Ovary (tissue), 7 donors: ENCODE measurements at regions not wholly inside any gene's neighbourhood (a gene's known extent, or its start where the extent isn't known, plus 50 kb on each side); places are given as distances from the start of the nearest gene placed in this dataset.

ENCODE experiments used
- DNase-seq, 5 donors: peaks; one replicate each; pipeline ENCODE4 v3.0.0-alpha.2; 2019 to 2020
- H3K27ac ChIP-seq, 2 donors: fragments of 200-600 bp; one replicate each; pipeline versions ENCODE4 v1.5.1 to v1.8.0; 2019 to 2022
- H3K27me3 ChIP-seq: fragments of 200-600 bp; one replicate; pipeline ENCODE4 v1.8.0; 2022
- H3K36me3 ChIP-seq: fragments of 200-600 bp; sonication (generic); one replicate; pipeline ENCODE4 v1.5.1; 2019
- H3K4me1 ChIP-seq: one replicate; pipeline ENCODE4 v1.8.1; 2013; ENCODE audit warnings: mild to moderate bottlenecking, moderate library complexity; ENCODE audit not compliant: insufficient read depth
- H3K4me3 ChIP-seq: fragments of 200-600 bp; sonication (generic); one replicate; pipeline ENCODE4 v1.5.1; 2017
- H3K9me3 ChIP-seq, 2 donors: fragments of 200-600 bp in 1 of 2; sonication (generic) in 1 of 2; one replicate each; pipeline versions ENCODE4 v1.5.1 to v1.8.1; 2013 to 2019; ENCODE audit warnings: mild to moderate bottlenecking in 1 of 2, moderate library complexity in 1 of 2
- CTCF ChIP-seq, 3 donors: fragments of 450-650 bp in 2 of 3; fragments of 200-600 bp in 1 of 3; IDR thresholded peaks; one replicate each; pipeline versions ENCODE4 v1.5.1 to v1.8.0; 2016 to 2022; ENCODE audit warnings: antibody characterized with exemption in 3 of 3, mild to moderate bottlenecking in 1 of 3
- EP300 ChIP-seq: sonication (generic); formaldehyde crosslinking; IDR thresholded peaks from one replicate; pipeline ENCODE4 v1.6.1; 2017; ENCODE audit warnings: antibody characterized with exemption
- POLR2A ChIP-seq: fragments of 450-650 bp; IDR thresholded peaks from one replicate; pipeline ENCODE4 v1.6.1; 2017; ENCODE audit warnings: antibody characterized with exemption, mild to moderate bottlenecking, moderate library complexity
- WGBS, 3 donors: extraction: QIAGEN DNeasy Blood & Tissue Kit in 1 of 3; methylation state at CpG; one replicate each; pipeline versions ENCODE4 v1.1.5 to v1.1.7; 2013 to 2017; 5-methylcytosine and 5-hydroxymethylcytosine counted together
- intact Hi-C, 4 donors: fragments of 100-400 bp; cut with DNase I; formaldehyde crosslinking; loops; one replicate each; pipeline versions ENCODE4 v1.11.0 to v1.15.1; 2022 to 2023
- donor health status: DM: no; HTN: no; CAD: no; lungs with moderate emphysema.
- donor health status: DM: no; HTN: no; CAD: no.
- donor health status: Bipolar disorder and iron deficiency.
- donor health status: DM: no; HTN: no; CAD: no.
- donor health status: DM: yes; HTN: yes; CAD: no.

GRCh38 chr16:7014756-7015155 is 317.9 kb upstream of the RBFOX1 start:
- H3K27me3 ChIP-seq = no peaks in the 10 kb centered on the region
- H3K4me1 ChIP-seq = no peaks in the 10 kb centered on the region
- DNase-seq = no peak
- 75 to 80% (median 77%) methylated on average over 6 of the region's 6 CpGs for WGBS, 3 donors
- no peak overlapping the region for H3K27ac ChIP-seq
- H3K9me3 ChIP-seq = no peaks in the 10 kb centered on the region
- TF ChIP-seq POLR2A = no peak
- no peak for TF ChIP-seq CTCF (IDR thresholded peaks at IDR 0.05)
- TF ChIP-seq EP300 = no peak
- intact Hi-C loops = loop anchor here in 1 of 4 donors (5.0 kb wide), 1 partner anchor 103 kb away; no protein-coding TSS in a partner anchor
- H3K36me3 ChIP-seq = no peaks in the 10 kb centered on the region
- H3K4me3 ChIP-seq = no peak overlapping the region

GRCh38 chr16:7013990-7014389 is 318.7 kb upstream of the RBFOX1 start:
- Histone ChIP-seq H3K36me3 (no peaks in the 10 kb centered on the region), H3K9me3 (no peaks in the 10 kb centered on the region), H3K4me1 (no peaks in the 10 kb centered on the region), H3K27me3 (no peaks in the 10 kb centered on the region), H3K4me3 (no peak overlapping the region), H3K27ac (no peak overlapping the region)
- no peak for DNase-seq
- TF ChIP-seq CTCF (IDR thresholded peaks at IDR 0.05) (no peak), POLR2A (no peak), EP300 (no peak)
- intact Hi-C loops = no loop called here
- WGBS, 3 donors = 35 to 57% (median 37%) methylated on average over 5 of the region's 5 CpGs

DNA sequence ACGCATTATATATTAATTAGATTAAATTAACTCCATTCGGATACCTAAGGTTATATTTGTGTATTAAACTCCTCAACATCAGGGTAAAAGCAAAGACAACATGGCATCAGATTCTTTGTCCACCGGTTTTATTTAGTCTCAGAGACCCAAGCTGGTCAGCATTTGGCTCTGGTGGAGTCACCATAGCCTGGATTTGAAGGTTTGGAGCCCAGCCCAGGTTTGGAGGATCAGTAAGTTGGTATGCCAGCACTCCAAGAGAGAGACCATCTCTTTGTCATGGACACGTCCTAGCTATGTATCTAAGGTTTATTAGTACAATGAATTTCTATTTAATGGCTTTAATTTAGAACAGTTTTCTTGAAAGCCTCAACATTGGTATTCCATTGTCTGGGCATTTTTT is 328.4 kb upstream of the RBFOX1 start:
- no peaks in the 10 kb centered on the region for H3K4me1 ChIP-seq
- WGBS, 3 donors = 69 to 82% (median 72%) methylated on average over 4 of the region's 4 CpGs
- no peak overlapping the region for H3K4me3 ChIP-seq
- H3K36me3 ChIP-seq = no peaks in the 10 kb centered on the region
- no peaks in the 10 kb centered on the region for H3K9me3 ChIP-seq
- no peaks in the 10 kb centered on the region for H3K27me3 ChIP-seq
- DNase-seq = no peak
- no peak for TF ChIP-seq CTCF (IDR thresholded peaks at IDR 0.05)
- intact Hi-C loops = no loop called here
- no peak overlapping the region for H3K27ac ChIP-seq

DNA sequence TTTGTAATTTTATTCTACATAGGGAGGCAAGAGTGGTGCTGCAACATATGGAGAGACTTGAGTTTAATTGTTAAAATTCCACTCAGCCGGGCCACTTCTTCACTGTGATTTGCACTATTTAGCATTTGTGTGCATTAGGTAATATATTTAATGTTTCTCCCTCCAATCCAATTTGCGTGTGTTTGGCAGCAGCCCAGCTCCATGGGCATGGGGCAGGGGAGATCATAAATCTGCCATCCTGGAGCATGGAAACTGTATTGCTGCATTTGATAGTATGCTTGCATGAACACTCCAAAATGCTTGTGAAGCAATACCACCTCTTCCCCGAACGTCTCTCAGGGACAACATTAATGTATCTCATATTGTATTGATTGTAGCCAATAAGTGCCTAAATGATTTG is 339.1 kb upstream of the RBFOX1 start:
- no peak for DNase-seq
- TF ChIP-seq POLR2A (no peak), CTCF (IDR thresholded peaks at IDR 0.05) (no peak), EP300 (no peak)
- Histone ChIP-seq H3K36me3 (no peaks in the 10 kb centered on the region), H3K4me1 (no peaks in the 10 kb centered on the region), H3K4me3 (no peak overlapping the region), H3K27ac (no peak overlapping the region), H3K27me3 (no peaks in the 10 kb centered on the region), H3K9me3 (no peaks in the 10 kb centered on the region)
- intact Hi-C loops = loop anchor here in 1 of 4 donors (10.0 kb wide), 1 partner anchor 61 kb away; no protein-coding TSS in a partner anchor
- 5 to 9% (median 7%) methylated on average over 4 of the region's 4 CpGs for WGBS, 3 donors

DNA sequence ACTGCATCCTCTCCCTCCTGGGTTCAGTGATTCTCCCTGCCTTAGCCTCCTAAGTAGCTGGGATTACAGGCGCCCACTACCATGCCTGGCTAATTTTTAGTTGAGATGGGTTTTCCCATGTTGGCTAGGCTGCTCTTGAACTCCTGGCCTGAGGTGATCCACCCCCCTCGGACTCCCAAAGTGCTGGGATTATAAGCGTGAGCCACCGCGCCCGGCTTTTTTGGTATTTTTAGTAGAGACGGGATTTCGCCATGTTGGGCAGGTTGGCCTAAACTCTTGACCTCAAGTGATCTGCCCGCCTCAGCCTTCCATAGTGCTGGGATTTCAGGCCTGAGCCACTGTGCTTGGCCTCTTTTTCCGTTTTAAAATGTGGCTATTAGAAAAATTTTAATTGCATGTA is 343.8 kb upstream of the RBFOX1 start:
- Histone ChIP-seq H3K9me3 (no peaks in the 10 kb centered on the region), H3K4me3 (no peak overlapping the region), H3K4me1 (no peaks in the 10 kb centered on the region), H3K36me3 (no peaks in the 10 kb centered on the region), H3K27me3 (no peaks in the 10 kb centered on the region), H3K27ac (no peak overlapping the region)
- TF ChIP-seq POLR2A (no peak), EP300 (no peak), CTCF (IDR thresholded peaks at IDR 0.05) (no peak)
- intact Hi-C loops = no loop called here
- 90 to 93% (median 93%) methylated on average over 10 of the region's 10 CpGs for WGBS, 3 donors
- DNase-seq = no peak
